ENCODE measurements at regions not wholly inside any gene's neighbourhood (a gene's known extent, or its start where the extent isn't known, plus 50 kb on each side); places are given as distances from the start of the nearest gene placed in this dataset.
"Not testable (repeated sequence)": the region's sequence is repeated elsewhere in the genome, so short reads cannot be mapped to it uniquely, and the experiment has no call there.

DNA sequence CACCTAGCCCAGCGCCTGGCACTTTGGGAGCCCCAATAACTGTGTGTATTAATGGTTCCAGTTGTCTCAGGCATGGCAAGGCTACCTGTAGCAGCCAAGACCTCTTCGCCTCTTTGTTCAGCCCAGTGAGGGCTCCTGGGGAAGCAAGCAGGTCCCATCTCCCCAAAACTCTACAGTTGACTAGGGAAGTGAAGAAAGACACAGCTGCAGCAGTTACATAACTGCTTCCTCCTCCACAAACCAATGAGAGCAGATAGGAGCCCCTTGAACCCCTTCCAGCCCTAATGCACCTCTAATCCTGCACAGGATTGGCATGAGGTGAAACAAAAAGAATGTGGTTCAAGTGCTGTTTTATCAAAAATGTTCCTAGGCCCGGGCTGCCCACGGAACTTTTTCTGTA is 100.5 kb downstream of the SYF2 start:
- no peak for DNase-seq

DNA sequence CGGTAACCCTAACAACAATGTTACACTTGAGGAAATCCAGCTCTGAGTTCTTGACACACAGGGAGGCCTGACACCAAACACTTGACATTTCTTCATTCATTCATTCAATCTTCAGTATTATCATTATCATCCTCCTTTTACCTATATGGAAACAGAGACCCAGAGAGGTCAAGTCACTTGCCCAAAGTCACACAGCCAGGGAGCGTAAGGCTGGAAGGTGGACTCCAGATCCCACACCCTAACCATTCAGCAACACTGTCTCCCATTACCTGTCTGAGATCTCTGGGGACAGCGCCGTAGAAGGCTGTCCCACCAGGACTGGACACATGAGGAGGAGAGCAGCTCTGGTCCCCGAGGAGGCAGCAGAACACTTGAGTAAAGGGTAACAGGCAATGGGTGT is 101.4 kb downstream of the SYF2 start:
- DNase-seq: no peak

DNA sequence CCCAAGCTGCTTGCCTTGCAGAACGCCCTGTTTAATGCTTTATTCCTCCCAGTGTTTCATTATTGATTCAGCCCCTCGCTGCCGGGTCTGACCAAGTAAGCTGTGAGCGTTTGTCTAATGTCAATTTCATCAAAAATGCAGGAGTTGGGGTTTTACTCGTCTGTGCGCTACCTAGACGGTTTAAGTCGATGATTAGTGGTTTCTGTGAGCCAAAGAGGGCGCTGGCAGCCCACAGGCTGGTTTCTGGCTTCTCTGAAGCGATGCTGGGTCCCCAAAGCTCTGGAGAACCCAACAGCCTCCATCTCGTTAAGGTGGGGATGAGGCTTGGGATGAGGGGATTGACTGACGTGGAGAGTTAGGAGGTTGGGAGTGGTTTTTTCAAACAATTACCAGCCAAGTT is 102.9 kb downstream of the SYF2 start:
- no peak for DNase-seq

DNA sequence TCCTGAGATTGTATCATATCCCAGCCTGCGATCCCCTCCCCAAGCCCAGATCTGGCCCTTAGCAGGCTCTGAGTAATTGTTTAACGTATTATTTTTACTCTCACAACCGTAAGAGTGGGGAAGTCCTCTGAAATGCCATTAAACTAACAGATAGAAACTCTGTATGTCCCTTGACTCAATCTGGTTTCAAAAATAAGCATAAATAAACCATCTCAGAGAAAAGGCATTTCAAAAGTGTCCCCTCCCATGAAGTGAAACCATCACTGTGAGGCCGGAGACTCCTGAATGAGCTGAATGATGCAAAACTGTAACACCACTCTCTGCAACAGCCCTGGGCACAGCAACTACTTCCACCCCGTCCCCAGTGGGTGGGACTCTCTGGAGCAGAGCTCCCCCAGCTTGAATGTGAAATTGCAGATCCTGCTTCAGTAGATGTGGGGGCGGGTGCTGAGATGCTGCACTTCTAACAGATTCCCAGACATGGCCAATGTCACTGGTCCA is 104.1 kb downstream of the SYF2 start:
- DNase-seq: peak; percentile 79

DNA sequence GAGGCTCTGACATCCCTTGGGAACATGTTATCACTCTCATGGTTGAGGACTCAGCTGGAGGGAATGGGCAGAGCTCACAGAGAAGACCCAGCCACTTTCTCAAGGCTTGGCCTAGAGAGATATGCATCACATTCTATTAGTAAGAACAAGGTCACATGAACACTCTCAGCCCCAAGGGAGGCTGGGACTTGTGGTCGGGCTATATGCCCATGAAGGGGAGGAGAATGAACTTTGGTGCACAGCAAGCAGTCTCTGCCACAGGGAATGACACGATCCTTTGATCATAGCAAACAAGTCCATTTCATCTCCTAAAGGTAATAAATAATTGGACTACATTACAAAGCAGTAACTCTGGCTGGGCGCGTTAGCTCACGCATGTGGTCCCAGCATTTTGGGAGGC is 105.7 kb downstream of the SYF2 start:
- DNase-seq: peak; percentile 59

DNA sequence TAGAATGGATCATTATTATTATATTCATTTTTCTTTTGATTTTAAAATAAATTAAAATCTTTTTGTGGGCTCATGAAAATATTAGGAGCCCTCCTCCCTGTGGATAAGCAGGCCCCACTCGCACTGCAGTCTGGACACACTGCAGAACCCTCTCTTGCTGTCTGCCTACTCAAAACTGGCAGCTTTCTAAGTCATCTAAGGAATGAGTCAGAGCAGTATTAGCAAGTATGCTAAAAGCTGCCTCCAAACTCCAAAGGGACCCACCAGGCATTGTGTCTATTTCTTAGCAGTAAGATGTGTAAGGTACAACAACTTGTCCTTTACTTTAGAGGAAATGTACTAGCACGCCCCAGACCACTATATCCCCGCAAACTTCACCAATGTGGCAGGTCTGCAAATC is 108.8 kb downstream of the SYF2 start:
- DNase-seq: peak; percentile 17

DNA sequence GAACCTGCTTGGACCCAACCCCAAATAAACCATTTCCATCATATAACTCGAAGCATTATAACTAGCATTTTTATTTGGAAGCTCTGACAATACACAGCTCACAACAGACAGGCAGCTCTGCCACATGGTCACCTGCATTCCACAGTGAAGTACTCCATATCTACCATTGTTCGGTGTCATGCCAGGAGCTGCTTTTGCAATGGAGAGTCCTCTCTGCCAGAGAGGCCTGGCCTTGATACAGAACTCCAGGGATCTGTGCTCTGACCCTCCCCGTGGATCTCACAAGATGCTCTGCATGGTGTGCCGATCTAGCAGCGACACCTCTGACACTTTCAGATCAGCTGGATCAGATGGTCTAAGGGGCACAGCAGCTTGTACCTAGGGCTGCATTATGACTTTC is 109.6 kb downstream of the SYF2 start:
- no peak for DNase-seq

DNA sequence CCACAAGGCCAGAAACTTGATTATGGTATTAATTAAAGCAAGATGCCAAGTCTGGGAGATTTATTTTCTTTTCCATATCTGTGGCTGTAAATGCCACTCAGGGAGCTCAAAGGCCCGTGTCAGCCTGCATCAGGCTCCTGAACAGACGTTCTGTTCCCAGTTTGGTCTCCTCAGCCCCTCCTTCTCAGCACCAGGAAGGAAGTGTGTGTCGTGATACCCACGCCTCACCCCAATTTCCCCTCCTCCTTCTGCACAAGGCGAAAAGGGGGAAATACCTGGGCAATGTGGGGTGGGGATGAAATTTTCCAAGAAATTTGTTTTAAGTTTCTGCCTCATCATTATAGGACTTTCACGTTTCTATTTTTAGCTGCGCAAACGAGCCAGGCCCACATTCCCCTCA is 112.0 kb downstream of the SYF2 start:
- DNase-seq: no peak

DNA sequence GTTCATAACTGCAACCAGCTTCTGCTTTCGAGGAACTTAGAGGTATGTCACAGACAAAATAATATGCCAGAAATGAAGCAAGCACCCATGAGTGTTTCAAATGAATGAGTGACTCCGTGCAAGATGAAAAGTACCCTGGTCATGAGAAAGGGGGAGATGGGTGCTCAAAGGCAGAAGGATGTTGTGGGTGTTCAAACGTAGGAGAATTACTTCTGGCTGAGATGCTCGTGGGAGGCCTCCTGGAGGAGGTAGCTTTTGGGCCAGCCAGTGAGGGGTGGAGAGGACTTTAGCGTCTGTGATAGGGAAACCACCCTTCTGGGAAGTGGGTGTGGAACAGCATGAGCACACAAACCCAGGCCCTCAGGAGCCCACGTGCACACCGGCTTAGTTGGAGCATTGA is 113.8 kb downstream of the SYF2 start:
- DNase-seq: no peak

DNA sequence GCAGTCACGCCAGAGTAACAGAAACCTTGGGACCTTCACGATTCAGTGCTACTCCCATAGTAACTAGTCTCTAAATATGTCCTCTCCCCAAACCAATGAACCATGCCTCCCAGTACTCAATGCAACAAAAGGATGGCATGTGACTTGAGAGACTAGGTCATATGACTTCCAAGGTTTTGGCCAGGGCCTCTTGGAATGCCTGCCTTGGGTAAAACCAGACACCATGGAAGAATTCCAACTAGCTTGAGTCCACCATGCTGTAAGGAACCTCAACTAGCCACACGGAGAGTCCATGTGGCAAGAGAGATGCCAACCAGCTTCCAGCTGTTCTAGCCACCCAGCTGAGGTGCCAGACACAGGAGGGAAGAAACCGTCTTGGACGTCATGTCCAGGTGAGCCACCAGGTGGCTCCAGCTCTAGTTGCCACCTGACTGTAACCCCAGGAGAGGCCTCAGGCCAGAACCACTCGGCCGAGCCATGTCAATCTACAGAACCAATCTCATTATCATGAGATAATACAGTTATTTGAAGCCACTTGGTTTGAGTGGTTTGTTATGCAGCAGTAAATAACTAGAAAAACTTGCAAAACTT is 115.0 kb downstream of the SYF2 start:
- DNase-seq: no peak

DNA sequence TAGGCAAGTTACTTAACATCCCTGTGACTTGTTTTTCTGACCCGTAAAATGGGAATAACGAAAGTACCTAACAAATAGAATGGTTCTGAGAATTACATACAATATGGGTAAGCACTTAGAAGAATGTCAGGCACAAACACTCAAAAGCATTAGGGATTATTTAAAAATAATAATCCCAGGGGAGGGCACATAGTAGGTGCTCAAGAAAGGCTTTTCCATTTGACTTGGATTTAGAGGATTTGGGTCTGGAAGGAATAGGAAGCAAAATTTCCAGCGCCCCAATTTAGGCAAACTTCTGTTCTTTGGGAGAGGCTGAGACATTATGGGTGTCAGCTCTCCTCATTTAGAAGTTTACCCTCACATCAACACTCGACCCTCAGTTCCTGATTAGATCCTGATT is 115.5 kb downstream of the SYF2 start:
- DNase-seq: no peak

DNA sequence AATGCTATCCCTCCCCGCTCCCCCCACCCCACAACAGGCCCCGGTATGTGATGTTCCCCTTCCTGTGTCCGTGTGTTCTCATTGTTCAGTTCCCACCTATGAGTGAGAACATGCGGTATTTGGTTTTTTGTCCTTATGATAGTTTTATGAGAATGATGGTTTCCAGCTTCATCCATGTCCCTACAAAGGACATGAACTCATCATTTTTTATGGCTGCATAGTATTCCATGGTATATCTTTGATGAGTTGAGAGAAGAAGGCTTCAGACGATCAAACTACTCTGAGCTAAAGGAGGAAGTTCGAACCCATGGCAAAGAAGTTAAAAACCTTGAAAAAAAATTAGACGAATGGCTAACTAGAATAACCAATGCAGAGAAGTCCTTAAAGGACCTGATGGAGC is 116.2 kb downstream of the SYF2 start:
- DNase-seq: not testable (repeated sequence)

DNA sequence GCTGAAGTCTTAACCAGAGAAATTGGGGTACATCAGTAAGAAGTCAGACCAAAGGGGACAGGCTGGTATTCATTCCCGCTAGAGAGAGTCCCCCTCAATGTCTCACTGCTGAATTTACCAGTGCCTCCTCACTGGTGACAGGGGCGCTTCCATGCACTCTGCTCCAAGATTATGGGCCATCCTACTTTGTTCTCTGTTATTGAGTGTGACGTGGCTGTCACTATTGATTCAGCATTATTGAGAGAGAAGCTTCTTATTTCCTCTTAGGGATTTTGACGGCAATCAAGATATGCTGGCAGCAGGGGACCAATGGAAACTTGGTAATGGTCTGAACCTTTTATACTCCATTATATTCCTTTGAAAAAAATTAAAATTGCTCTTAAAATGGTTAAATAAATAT is 118.6 kb downstream of the SYF2 start:
- DNase-seq: no peak

DNA sequence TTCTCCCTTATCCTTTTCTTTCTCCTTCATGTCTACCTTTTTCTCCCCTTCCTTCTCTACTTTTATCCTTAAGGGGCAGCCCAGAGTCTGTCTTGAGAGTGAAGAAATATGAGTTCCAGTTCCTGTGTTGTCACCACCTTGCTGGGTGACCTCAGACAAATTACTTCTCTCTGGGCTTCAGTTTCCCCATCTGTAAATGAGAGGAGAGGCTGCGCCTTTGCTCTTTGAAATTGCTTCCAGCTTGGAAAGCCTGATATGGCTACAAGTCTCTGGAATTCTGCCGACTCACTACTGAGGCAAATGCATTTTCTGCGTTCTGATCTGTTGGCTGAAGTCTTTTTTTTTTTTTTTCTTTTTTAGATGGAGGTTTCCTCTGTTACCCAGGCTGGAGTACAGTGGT is 119.2 kb downstream of the SYF2 start:
- no peak for DNase-seq

DNA sequence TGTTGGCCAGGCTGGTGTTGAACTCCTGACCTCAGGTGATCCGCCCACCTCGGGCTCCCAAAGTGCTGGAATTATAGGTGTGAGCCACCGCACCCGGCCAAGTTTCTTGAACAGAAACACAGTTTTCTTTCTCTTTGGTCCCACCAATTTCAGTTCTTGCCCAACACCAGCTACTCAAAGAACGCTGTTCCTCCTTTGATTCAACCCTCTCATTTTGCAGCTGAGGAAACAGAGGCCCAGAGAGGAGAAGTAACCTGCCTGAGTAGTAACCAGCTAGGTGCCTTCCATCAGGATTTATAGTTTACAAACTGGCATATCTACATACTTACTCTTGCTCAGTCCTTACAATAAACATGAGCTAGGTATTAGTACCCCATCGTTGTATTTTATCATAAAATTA is 119.9 kb downstream of the SYF2 start:
- no peak for DNase-seq

DNA sequence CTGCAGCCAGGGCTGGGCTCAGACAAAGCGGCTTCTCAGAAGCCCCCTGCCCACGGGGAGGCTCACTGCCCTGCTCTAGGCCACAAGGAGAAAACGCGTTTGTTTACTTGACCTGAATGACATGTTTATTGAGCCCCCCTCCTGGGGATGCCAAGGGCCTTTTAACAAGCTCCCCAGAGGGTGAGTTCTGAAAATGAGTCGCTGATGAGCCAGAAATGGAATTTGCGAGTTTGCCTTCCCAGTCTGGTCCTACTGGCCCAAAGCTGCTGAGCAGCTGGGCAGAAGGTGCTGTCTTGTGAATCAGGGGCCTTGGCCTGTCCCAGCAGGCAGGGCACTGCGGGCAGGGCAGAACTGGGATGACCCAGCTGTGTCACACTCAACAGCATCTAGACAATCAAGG is 120.6 kb downstream of the SYF2 start:
- peak; percentile 25 for DNase-seq

DNA sequence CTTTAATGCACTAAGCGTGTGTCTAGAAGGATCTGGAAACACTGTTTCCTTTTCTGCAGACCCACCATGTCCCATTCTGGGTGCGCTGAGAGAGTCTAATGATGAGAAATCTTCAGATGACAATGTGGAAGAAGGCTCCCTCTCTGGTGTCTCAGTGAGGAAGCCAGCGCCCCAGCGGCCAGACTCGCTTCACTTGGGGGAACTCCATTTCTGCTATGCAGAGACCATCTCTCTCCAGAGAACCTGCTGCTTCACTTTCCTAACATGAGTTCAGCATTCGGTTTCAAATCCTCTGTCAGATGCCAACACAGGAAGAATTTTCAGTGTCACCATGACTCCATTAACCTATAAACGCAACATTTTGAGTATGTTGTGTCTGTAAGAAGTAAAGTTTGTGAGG is 121.8 kb downstream of the SYF2 start:
- DNase-seq: no peak

DNA sequence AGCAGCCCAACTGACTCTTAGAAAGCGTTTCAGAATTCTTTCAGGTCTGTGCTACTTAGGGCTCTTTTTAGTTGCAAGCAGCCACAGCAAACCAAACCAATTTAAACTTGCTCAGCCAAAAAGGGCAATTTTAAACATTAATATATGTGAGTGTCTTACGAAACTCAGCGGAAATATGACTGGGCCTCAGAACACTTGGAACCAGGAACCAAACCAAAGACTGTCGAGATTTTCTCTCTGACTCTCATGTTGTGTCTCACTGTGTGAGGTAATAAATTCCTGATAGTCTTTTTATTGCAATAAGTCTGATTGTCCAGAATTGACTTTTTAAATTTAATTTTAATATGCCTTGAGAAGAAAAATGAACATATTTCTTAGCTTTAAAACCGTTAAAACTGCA is 122.3 kb downstream of the SYF2 start:
- DNase-seq: no peak

DNA sequence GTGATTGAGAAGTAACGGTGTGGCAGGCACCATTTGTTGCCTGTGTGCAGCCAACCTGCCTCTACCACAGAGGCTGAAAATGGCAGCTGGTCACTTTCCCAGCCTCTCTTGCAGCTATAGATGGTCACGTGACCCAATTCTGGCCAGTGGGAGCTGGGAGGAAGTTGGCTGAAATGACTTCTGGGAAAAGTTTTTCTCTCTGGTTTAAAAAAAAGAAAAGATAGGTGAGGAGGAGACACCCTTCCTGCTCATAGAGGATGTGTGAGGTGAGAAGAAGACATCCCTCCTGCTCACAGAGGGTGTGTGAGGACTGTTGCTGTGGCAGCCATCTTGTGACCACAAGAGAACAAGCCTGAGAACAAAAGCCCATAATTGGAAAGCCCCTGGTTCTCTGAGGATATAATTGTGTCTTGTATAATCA is 122.8 kb downstream of the SYF2 start:
- no peak for DNase-seq

DNA sequence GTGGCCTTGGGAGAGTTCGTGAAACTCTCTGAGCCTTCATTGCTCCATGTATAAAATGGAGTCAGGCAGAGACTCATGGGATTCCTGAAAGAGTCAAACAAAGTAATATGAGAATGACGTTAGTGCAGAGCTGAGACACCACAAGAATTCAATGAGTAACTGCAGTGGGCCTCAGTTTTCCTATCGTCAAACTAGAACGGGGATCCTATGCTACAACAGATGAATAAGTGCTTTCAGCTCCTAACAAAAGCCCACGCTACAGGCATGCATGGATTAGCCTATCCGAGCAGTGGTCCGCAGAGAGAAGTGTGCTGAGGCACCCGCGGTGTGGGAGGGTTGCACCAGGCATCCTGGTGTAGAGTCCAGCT is 124.7 kb downstream of the SYF2 start:
- peak; percentile 72 for DNase-seq

DNA sequence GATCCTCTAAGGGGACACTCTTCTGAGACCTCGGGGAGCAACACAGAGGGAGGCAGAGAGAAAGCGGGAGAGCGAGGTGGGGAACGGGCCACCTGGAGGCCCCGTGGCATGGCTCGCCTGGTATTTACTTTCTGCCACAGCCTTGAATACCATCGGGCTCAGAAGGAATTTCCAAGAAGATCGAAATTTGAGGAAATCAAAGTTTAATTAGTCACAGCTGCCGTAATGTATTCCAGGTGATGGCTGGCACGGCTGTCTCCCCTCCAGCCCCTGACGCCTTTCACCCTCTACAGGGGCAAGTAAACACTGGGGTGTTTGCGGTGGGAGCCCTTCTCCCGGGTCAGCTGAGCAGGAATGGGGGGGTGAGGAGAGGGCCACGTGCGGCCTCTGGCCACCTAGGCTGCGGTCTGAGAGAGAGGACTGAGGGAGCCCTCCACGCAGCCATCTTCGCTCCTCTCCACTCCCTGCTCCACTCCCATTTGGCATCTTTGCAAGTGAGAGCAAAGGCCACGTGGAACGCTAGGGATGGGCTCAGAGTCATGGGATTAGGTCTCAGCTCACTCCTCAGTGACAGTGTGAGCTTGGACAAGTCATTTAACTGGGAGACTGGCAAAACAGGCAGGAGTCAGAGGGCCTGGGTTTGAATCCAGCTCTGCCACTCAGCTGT is 125.2 kb downstream of the SYF2 start:
- DNase-seq: no peak

DNA sequence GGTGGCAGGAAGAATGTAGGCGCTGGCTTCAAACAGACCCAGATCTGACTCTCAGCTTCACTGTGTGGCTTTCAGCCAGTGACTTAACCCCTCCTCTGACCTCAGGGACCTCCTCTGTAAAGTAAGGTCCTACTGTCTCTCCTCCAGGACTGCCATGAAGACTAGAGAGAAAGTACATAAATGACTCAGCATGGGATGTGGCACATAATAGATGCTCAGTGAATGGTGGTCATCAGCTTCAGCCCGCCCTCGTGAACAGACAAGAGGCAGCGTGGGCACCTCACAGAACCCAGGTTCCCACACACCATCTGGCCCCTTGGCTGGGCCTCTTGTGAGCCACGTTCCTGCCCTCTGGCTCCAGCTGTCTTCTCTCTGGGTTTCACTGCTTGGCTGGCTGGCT is 126.0 kb downstream of the SYF2 start:
- peak; percentile 5 for DNase-seq

DNA sequence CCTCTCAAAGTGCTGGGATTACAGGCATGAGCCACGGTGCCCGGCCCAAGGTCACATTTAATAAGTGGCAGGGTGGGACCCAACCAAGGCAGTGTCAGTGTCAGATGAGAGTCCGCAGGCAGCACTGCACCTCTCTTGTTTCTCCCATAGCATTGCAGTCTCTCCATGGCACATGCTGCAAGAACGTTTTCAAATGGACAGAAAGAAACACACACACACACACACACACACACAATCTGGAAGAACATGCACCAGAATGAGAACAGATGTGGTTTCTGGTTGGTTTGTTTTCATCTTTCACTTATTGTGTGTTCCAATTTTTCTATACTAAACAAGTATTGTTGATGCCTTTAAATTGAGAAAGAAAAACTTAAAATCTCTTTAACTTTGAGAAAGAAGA is 126.5 kb downstream of the SYF2 start:
- DNase-seq: no peak

DNA sequence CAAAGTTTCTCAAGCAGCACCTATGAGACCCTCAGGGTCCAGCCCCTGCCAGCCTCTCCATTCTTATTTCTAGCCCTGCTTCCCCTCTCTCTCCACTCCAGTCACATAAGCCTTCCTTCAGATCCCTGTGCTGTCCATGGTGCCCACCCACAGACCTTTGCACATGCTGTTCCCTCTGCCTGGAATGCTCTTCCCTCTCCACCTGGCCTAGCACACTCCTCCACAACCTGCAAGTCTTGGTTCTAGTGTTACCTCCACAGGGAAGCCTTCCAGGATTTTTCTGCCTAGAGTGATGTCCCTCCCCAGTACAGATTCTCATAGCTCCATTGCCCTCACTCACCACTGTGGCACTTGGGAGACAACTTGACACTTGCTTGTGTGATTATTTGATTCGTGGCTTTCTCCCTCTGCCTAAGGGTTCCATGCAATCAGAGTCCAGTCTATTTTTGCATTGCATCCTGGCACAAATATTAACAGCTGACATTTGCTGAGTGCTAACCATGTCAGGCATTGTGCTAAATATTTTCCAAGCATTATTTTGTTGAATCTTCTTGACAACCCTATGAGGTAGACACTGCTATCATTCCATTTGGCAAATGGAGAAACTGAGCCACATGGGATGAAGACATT is 127.3 kb downstream of the SYF2 start:
- no peak for DNase-seq
